RWPE1 (cell line): ENCODE measurements at regions not wholly inside any gene's neighbourhood (a gene's known extent, or its start where the extent isn't known, plus 50 kb on each side); places are given as distances from the start of the nearest gene placed in this dataset.

Experiments used
- CTCF ChIA-PET: fragments of 350-600 bp; sonication (Branson Sonifier 250); formaldehyde crosslinking; extraction: SDS; loops from one replicate; lab custom pipeline; 2021; lab: Yijun Ruan, JAX
- POLR2A ChIA-PET: fragments of 400-600 bp; formaldehyde crosslinking; extraction: SDS; loops from one replicate; lab custom pipeline; 2020; ENCODE audit warnings: antibody characterized with exemption; ENCODE audit not compliant: low non-redundant PET; lab: Yijun Ruan, JAX
- DNase-seq: peaks from one replicate; pipeline ENCODE4 v3.0.0; 2012; ENCODE audit warnings: low spot score
- H3K27ac ChIP-seq: fragments of 450-650 bp; 2 replicates; pipeline ENCODE4 v1.5.1; 2017
- TF ChIP-seq, protein P1 (sequence below): fragments of 450-650 bp; conservative IDR thresholded peaks from 2 replicates; pipeline ENCODE4 v1.5.1; 2017; ENCODE audit warnings: low read depth, mild to moderate bottlenecking

DNA sequence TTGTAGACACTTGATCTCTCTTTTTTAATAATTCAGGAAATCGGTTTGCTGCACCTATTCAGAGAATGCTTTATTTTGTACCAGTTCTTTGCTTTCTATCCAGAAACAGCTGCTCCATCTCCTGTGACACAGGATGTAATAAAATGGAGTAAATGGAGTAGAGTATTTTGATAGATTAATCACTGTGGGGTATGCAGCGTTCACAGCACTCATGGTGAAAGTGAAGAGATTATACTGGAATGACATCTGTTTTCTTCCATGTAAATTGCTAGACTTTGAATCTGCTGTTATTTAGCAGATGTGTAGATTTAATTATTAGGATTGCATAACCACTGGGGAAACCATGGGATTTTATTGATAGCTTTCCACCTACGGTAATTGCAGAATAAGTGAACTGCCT lies 227.3 kb upstream of the ARHGAP42 start:
- TF ChIP-seq, protein P1, sequence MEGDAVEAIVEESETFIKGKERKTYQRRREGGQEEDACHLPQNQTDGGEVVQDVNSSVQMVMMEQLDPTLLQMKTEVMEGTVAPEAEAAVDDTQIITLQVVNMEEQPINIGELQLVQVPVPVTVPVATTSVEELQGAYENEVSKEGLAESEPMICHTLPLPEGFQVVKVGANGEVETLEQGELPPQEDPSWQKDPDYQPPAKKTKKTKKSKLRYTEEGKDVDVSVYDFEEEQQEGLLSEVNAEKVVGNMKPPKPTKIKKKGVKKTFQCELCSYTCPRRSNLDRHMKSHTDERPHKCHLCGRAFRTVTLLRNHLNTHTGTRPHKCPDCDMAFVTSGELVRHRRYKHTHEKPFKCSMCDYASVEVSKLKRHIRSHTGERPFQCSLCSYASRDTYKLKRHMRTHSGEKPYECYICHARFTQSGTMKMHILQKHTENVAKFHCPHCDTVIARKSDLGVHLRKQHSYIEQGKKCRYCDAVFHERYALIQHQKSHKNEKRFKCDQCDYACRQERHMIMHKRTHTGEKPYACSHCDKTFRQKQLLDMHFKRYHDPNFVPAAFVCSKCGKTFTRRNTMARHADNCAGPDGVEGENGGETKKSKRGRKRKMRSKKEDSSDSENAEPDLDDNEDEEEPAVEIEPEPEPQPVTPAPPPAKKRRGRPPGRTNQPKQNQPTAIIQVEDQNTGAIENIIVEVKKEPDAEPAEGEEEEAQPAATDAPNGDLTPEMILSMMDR: no peak
- no peak overlapping the region for H3K27ac ChIP-seq
- POLR2A ChIA-PET: no interaction called here
- CTCF ChIA-PET: no interaction called here
- no peak for DNase-seq

DNA sequence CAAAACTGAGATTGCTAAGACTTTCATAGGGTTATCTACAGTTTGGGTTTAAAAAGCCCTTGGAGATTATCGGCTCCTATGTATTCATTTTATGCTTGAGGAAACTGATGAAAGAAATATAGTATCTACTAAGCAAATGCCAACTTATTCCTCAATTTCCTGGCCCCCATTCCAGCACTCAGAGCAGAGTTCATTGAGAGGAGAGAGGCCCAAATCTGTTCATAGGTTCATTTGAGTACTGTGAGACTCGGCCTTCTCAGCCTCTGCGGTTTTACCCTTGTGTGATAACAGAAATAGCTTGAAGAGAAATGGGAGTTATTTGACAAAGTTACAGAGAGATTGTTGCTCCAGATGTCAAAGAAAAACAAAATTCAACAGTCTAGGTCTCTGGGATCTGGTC lies 226.7 kb upstream of the ARHGAP42 start:
- TF ChIP-seq, protein P1: no peak
- ChIA-PET CTCF (interaction anchor here (0.6 kb wide), 1 partner anchor 27 kb away, joined by 5 read pairs; no protein-coding TSS in a partner anchor), POLR2A (no interaction called here)
- DNase-seq: no peak
- no peak overlapping the region for H3K27ac ChIP-seq

DNA sequence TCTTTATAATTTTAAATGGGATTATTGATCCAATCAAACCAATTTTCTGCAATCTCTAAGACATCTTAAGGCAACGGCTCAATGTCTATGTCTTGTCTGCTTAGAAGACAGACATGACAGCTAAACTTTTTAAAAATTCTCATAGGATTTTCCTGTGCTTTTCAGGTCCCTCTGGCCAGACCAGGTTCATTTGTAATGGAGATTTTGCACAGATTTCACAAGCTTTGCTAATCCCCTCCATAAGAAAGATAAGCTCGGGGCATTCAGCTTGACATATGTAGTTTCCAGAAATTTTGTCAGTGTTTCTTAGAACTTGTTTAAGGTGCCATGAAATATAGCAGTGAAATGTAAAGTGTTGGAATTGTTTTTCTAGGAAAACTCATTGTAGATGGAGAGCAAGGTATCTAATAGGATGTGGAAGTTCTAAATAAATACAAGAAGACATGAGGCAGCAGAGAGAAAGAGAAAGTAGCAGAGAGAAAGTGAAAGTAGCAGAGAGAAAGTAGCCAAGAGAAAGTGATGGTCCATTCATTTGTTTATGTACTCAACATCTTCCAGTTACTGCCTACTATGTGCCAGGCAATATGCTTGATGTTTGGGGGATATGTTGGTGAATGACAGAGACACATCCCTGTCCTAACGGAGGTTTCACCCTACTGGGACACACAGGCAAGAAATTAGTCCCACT lies 219.1 kb upstream of the ARHGAP42 start:
- CTCF ChIA-PET: interaction anchor here (0.6 kb wide), 1 partner anchor 32 kb away, joined by 3 read pairs; no protein-coding TSS in a partner anchor
- POLR2A ChIA-PET: no interaction called here
- TF ChIP-seq, protein P1: no peak
- no peak for DNase-seq
- H3K27ac ChIP-seq: no peak overlapping the region

DNA sequence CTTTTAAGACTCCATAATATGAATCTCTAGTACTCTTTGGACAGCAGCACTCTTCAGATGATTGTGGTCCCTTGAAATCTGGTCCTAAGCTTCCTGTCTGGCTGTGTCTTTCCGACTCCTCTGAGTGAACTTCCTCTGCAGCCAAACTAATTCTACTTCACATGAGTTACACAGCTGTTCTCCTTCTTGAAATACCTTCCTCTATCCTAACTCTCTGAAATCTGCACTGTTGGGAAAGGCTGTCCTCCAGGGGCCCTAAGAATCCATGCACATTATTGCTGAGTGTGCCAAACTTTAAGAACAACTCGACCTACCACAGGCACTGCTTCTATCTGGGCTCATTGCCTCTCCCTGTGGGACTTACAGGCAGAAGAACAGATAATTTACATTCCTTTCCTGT lies 217.3 kb upstream of the ARHGAP42 start:
- no peak overlapping the region for H3K27ac ChIP-seq
- CTCF ChIA-PET: no interaction called here
- no peak for DNase-seq
- TF ChIP-seq, protein P1: no peak
- POLR2A ChIA-PET: no interaction called here

DNA sequence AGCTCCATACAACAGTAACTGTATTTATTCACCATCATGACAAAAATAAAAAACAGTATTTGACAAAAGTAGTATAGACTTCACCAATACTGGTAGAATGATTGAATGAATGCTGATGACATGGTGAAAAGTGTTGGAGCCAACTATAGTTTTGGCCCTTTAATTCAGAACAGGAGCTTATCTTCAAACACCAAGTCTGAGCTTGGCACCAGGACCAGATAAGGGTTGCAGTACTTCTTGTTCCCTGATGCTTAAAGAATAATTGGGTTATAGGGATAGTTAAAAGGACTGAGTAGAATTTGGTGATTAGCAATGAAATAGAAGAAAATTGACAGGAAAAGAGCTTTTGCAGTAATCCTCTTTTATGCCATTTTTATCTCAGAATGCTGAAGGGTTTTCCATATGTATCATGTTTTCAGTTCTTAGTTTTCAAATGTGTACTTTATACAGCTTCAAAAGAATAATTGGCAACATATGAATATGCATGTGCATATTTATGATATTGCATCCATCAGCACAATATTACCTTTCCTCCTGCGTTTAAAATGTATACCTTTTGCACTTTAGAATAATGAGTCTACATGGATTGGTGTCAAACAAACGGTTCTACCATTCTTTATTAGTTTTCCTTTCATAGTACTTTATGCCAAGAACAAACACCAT lies 214.2 kb upstream of the ARHGAP42 start:
- TF ChIP-seq, protein P1: no peak
- DNase-seq: no peak
- ChIA-PET CTCF (no interaction called here), POLR2A (no interaction called here)
- no peak overlapping the region for H3K27ac ChIP-seq

DNA sequence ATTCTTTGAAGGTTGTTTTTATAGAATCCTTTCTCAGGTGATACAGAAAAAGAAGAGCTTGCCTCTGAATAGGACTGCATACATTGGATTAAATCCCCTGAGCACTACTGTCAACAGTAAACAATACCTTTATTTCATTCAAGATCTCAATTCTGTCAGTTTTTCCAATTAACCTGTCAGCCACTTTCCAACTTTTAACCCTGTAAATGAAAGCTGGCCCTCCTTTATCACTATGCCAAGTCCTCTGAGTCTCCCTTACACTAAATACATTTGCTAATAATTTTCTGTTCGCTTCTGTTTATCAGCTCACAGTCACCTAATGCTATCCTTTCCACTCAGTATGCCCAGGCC lies 213.7 kb upstream of the ARHGAP42 start:
- ChIA-PET POLR2A (no interaction called here), CTCF (no interaction called here)
- H3K27ac ChIP-seq: no peak overlapping the region
- no peak for DNase-seq
- TF ChIP-seq, protein P1: no peak
